PFSK-1 (cell line): ENCODE measurements at regions not wholly inside any gene's neighbourhood (a gene's known extent, or its start where the extent isn't known, plus 50 kb on each side); places are given as distances from the start of the nearest gene placed in this dataset.

Experiments
- POLR2AphosphoS5 ChIP-seq: IDR thresholded peaks from 2 replicates; pipeline ENCODE4 v1.6.1; 2012; ENCODE audit warnings: low read depth, mild to moderate bottlenecking, control low read depth, low read length, moderate library complexity
- TF ChIP-seq, protein P1 (sequence below), 2 experiments: IDR thresholded peaks; 2 replicates each; pipeline versions ENCODE4 v1.6.1 to v1.8.0; 2011 to 2012; ENCODE audit warnings: low read depth in 2 of 2, low read length in 2 of 2, control low read depth in 1 of 2, inconsistent platforms in 1 of 2, mild to moderate bottlenecking in 1 of 2, moderate library complexity in 1 of 2; ENCODE audit not compliant: insufficient read depth in 1 of 2

DNA sequence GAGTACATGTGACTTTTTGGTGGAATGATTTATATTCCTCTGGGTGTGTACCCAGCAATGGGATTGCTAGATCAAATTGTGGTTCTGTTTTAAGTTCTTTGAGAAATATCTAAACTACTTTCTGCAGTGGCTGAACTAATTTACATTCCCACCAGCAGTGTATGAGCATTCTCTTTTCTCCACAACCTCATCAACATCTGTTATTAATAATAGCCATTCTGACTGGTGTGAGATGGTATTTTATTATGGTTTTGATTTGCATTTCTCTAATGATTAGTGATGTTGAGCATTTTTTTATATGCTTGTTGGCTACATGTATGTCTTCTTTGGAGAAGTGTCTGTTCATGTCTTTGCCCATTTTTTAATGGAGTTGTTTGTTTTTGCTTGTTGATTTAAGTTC is 267.4 kb upstream of the NT5C1B start:
- TF ChIP-seq POLR2AphosphoS5, result no peak
- TF ChIP-seq, protein P1, sequence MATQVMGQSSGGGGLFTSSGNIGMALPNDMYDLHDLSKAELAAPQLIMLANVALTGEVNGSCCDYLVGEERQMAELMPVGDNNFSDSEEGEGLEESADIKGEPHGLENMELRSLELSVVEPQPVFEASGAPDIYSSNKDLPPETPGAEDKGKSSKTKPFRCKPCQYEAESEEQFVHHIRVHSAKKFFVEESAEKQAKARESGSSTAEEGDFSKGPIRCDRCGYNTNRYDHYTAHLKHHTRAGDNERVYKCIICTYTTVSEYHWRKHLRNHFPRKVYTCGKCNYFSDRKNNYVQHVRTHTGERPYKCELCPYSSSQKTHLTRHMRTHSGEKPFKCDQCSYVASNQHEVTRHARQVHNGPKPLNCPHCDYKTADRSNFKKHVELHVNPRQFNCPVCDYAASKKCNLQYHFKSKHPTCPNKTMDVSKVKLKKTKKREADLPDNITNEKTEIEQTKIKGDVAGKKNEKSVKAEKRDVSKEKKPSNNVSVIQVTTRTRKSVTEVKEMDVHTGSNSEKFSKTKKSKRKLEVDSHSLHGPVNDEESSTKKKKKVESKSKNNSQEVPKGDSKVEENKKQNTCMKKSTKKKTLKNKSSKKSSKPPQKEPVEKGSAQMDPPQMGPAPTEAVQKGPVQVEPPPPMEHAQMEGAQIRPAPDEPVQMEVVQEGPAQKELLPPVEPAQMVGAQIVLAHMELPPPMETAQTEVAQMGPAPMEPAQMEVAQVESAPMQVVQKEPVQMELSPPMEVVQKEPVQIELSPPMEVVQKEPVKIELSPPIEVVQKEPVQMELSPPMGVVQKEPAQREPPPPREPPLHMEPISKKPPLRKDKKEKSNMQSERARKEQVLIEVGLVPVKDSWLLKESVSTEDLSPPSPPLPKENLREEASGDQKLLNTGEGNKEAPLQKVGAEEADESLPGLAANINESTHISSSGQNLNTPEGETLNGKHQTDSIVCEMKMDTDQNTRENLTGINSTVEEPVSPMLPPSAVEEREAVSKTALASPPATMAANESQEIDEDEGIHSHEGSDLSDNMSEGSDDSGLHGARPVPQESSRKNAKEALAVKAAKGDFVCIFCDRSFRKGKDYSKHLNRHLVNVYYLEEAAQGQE (IDR thresholded peaks at IDR 0.05; ENCODE audit: insufficient read depth in 1 of 2, low read depth in 2 of 2, low read length in 2 of 2), result no peak
